LNCaP clone FGC (cell line): ENCODE measurements at regions not wholly inside any gene's neighbourhood (a gene's known extent, or its start where the extent isn't known, plus 50 kb on each side); places are given as distances from the start of the nearest gene placed in this dataset.
"Not testable (repeated sequence)": the region's sequence is repeated elsewhere in the genome, so short reads cannot be mapped to it uniquely, and the experiment has no call there.

ENCODE experiments used
- DNase-seq: peaks from one replicate; pipeline ENCODE4 v3.0.0-alpha.2; 2011; ENCODE audit warnings: low read depth
- H3K4me3 ChIP-seq: 2 replicates; pipeline ENCODE4 v1.5.1; 2011; ENCODE audit warnings: mild to moderate bottlenecking, low read depth, low read length, control low read depth
- CTCF ChIP-seq: IDR thresholded peaks from 2 replicates; pipeline ENCODE4 v1.5.1; 2012; ENCODE audit warnings: mild to moderate bottlenecking; ENCODE audit not compliant: control insufficient read depth, insufficient read depth; ENCODE audit errors: extremely low read depth

GRCh38 chr13:67519356-67519755 is 289.2 kb upstream of the PCDH9 start:
- no peak for TF ChIP-seq CTCF
- no peak for DNase-seq
- no peak overlapping the region for H3K4me3 ChIP-seq

GRCh38 chr13:67518785-67519184 is 288.6 kb upstream of the PCDH9 start:
- no peak for TF ChIP-seq CTCF
- H3K4me3 ChIP-seq, result no peak overlapping the region
- no peak for DNase-seq

GRCh38 chr13:67515895-67516294 is 285.8 kb upstream of the PCDH9 start:
- H3K4me3 ChIP-seq, result no peak overlapping the region
- no peak for DNase-seq
- TF ChIP-seq CTCF, result no peak

GRCh38 chr13:67509018-67509417 is 278.9 kb upstream of the PCDH9 start:
- TF ChIP-seq CTCF, result no peak

GRCh38 chr13:67508275-67508674 is 278.1 kb upstream of the PCDH9 start:
- H3K4me3 ChIP-seq, DNase-seq: not testable (repeated sequence)

More at GRCh38 chr13:67509018-67509417, 278.9 kb upstream of the PCDH9 start:
- no peak for DNase-seq
- H3K4me3 ChIP-seq, result no peak overlapping the region

- H3K4me3 ChIP-seq, result no peak overlapping the region
- no peak for TF ChIP-seq CTCF
- no peak for DNase-seq
These were observed 276.3 kb upstream of the PCDH9 start for GRCh38 chr13:67506407-67506806.

GRCh38 chr13:67505376-67505775 is 275.2 kb upstream of the PCDH9 start:
- TF ChIP-seq CTCF, result no peak
- no peak overlapping the region for H3K4me3 ChIP-seq
- no peak for DNase-seq
